CD4-positive, alpha-beta T cell (primary cell): ENCODE measurements at regions not wholly inside any gene's neighbourhood (a gene's known extent, or its start where the extent isn't known, plus 50 kb on each side); places are given as distances from the start of the nearest gene placed in this dataset.

Source experiments
- ATAC-seq: fragments of 200-7000 bp; cut with Tn5 transposase; one replicate; pipeline ENCODE4 v1.10.0; 2022; ENCODE audit warnings: mild to moderate bottlenecking; ENCODE audit not compliant: poor library complexity
- CTCF ChIA-PET: fragments of 350-600 bp; sonication (Branson Sonifier 250); formaldehyde crosslinking; loops from one replicate; lab custom pipeline; 2021; ENCODE audit warnings: antibody characterized with exemption, inconsistent platforms; lab: Charles Lee
- POLR2A ChIA-PET: fragments of 350-600 bp; sonication (Branson Sonifier 250); formaldehyde crosslinking; loops from one replicate; lab custom pipeline; 2021; ENCODE audit warnings: antibody characterized with exemption, inconsistent platforms; lab: Charles Lee
- DNase-seq, 14 experiments: peaks; one replicate each; pipeline ENCODE4 v3.0.0-alpha.2; 2013 to 2020; ENCODE audit warnings: mixed read lengths in 2 of 14
- H3K27ac ChIP-seq, 2 donors: one replicate each; pipeline versions ENCODE4 v1.5.1 to v1.7.0; 2013; ENCODE audit warnings: low read length in 2 of 2, low read depth in 1 of 2, mild to moderate bottlenecking in 1 of 2
- H3K27me3 ChIP-seq, 2 experiments: 1 replicate in 1 of 2; 2 replicates in 1 of 2; pipeline versions ENCODE4 v1.6.1 to v1.7.0; 2013; ENCODE audit warnings: low read length in 2 of 2, control low read depth in 1 of 2, mild to moderate bottlenecking in 1 of 2, moderate library complexity in 1 of 2; ENCODE audit not compliant: insufficient read depth in 2 of 2, control insufficient read depth in 1 of 2
- H3K36me3 ChIP-seq: one replicate; pipeline ENCODE4 v1.6.1; 2013; ENCODE audit warnings: low read length, control low read depth; ENCODE audit not compliant: insufficient read depth
- H3K4me1 ChIP-seq: one replicate; pipeline ENCODE4 v1.6.1; 2013; ENCODE audit warnings: low read length, control low read depth; ENCODE audit not compliant: insufficient read depth
- H3K4me3 ChIP-seq: one replicate; pipeline ENCODE4 v1.5.1; 2013; ENCODE audit warnings: mild to moderate bottlenecking, low read length, moderate library complexity
- H3K9me3 ChIP-seq, 2 experiments: 1 replicate in 1 of 2; 2 replicates in 1 of 2; pipeline versions ENCODE4 v1.6.1 to v1.7.0; 2013; ENCODE audit warnings: low read length in 2 of 2, mild to moderate bottlenecking in 2 of 2, control low read depth in 1 of 2, moderate library complexity in 1 of 2; ENCODE audit not compliant: control insufficient read depth in 1 of 2, insufficient read depth in 1 of 2
- H3K27ac Mint-ChIP-seq: one replicate; pipeline ENCODE4 v1.8.0; 2020; ENCODE audit warnings: mixed read lengths
- H3K27me3 Mint-ChIP-seq: one replicate; pipeline ENCODE4 v1.8.0; 2021; ENCODE audit warnings: mixed read lengths
- H3K36me3 Mint-ChIP-seq: one replicate; pipeline ENCODE4 v1.8.0; 2021; ENCODE audit warnings: low read depth, mixed read lengths
- H3K4me1 Mint-ChIP-seq: one replicate; pipeline ENCODE4 v1.8.0; 2021; ENCODE audit warnings: low read depth, mixed read lengths
- H3K4me3 Mint-ChIP-seq: one replicate; pipeline ENCODE4 v1.8.0; 2020; ENCODE audit warnings: mild to moderate bottlenecking, mixed read lengths
- H3K9me3 Mint-ChIP-seq: one replicate; pipeline ENCODE4 v1.8.0; 2020; ENCODE audit warnings: mixed read lengths
- CTCF ChIP-seq: fragments of 200-600 bp; IDR thresholded peaks from one replicate; pipeline ENCODE4 v1.8.0; 2022; ENCODE audit warnings: antibody characterized with exemption, mild to moderate bottlenecking
- intact Hi-C, 2 experiments: fragments of 100-400 bp; cut with DNase I in 1 of 2; cut with micrococcal nuclease in 1 of 2; formaldehyde crosslinking; loops; one replicate each; pipeline versions ENCODE4 v1.15.1 to v1.9.0; 2023 to 2025; cut with DNase I, micrococcal nuclease

GRCh38 chr15:95595759-95596158 is 734.7 kb upstream of the NR2F2 start:
- H3K9me3 ChIP-seq, result no peaks in the 10 kb centered on the region
- H3K4me3 ChIP-seq, result no peak overlapping the region
- Mint-ChIP-seq H3K4me1 (no peaks in the 10 kb centered on the region), H3K27me3 (no peaks in the 10 kb centered on the region), H3K36me3 (no peaks in the 10 kb centered on the region), H3K9me3 (no peaks in the 10 kb centered on the region), H3K4me3 (no peak overlapping the region), H3K27ac (no peak overlapping the region)
- POLR2A ChIA-PET, result no interaction called here
- H3K36me3 ChIP-seq, result no peaks in the 10 kb centered on the region
- no peaks in the 10 kb centered on the region for H3K27me3 ChIP-seq
- H3K4me1 ChIP-seq, result no peaks in the 10 kb centered on the region
- no peak for TF ChIP-seq CTCF
- no peak for DNase-seq
- no peak overlapping the region for H3K27ac ChIP-seq
- no peak for ATAC-seq
- intact Hi-C loops, result no loop called here
- CTCF ChIA-PET, result no interaction called here

GRCh38 chr15:95596496-95596895 is 734.0 kb upstream of the NR2F2 start:
- TF ChIP-seq CTCF, result no peak
- no peaks in the 10 kb centered on the region for H3K4me1 ChIP-seq
- DNase-seq (no peak), ATAC-seq (no peak)
- no peak overlapping the region for H3K4me3 ChIP-seq
- H3K27ac Mint-ChIP-seq, result no peak overlapping the region
- H3K4me3 Mint-ChIP-seq, result no peak overlapping the region
- no peaks in the 10 kb centered on the region for H3K9me3 Mint-ChIP-seq
- H3K9me3 ChIP-seq, result no peaks in the 10 kb centered on the region
- ChIA-PET CTCF (no interaction called here), POLR2A (no interaction called here)
- H3K27me3 Mint-ChIP-seq, result no peaks in the 10 kb centered on the region
- H3K4me1 Mint-ChIP-seq, result no peaks in the 10 kb centered on the region
- H3K36me3 Mint-ChIP-seq, result no peaks in the 10 kb centered on the region
- H3K36me3 ChIP-seq, result no peaks in the 10 kb centered on the region
- no peaks in the 10 kb centered on the region for H3K27me3 ChIP-seq
- H3K27ac ChIP-seq, result no peak overlapping the region
- intact Hi-C loops, result no loop called here

- Mint-ChIP-seq H3K27me3 (no peaks in the 10 kb centered on the region), H3K9me3 (no peaks in the 10 kb centered on the region), H3K27ac (no peak overlapping the region), H3K4me1 (no peaks in the 10 kb centered on the region), H3K36me3 (no peaks in the 10 kb centered on the region), H3K4me3 (no peak overlapping the region)
- H3K4me1 ChIP-seq, result no peaks in the 10 kb centered on the region
- ATAC-seq (no peak), DNase-seq (no peak)
- intact Hi-C loops, result no loop called here
- TF ChIP-seq CTCF, result no peak
- H3K36me3 ChIP-seq, result no peaks in the 10 kb centered on the region
- CTCF ChIA-PET, result interaction anchor here (0.7 to 1.1 kb wide), 2 partner anchors 10 to 113 kb away, joined by 3 read pairs; no protein-coding TSS in a partner anchor
- no peaks in the 10 kb centered on the region for H3K9me3 ChIP-seq
- POLR2A ChIA-PET, result no interaction called here
- H3K27ac ChIP-seq, result no peak overlapping the region
- H3K27me3 ChIP-seq, result no peaks in the 10 kb centered on the region
- H3K4me3 ChIP-seq, result no peak overlapping the region
Observed at GRCh38 chr15:95598251-95598855, 732.1 kb upstream of the NR2F2 start.
